Liver (tissue), 8 donors: ENCODE measurements at regions not wholly inside any gene's neighbourhood (a gene's known extent, or its start where the extent isn't known, plus 50 kb on each side); places are given as distances from the start of the nearest gene placed in this dataset.

Experiments
- DNase-seq: peaks from one replicate; pipeline ENCODE4 v3.0.0-alpha.2; 2017; ENCODE audit warnings: low spot score
- H3K27ac ChIP-seq, 2 donors: one replicate each; pipeline ENCODE4 v1.7.0; 2013; ENCODE audit warnings: inconsistent platforms in 2 of 2, low read length in 2 of 2, control low read depth in 1 of 2, low read depth in 1 of 2, mild to moderate bottlenecking in 1 of 2
- H3K27me3 ChIP-seq, 4 donors: one replicate each; pipeline versions ENCODE4 v1.6.1 to v1.7.0; 2013; ENCODE audit warnings: low read length in 3 of 4, inconsistent platforms in 1 of 4, mild to moderate bottlenecking in 1 of 4, moderate library complexity in 1 of 4; ENCODE audit not compliant: control insufficient read depth in 4 of 4, insufficient read depth in 4 of 4
- H3K36me3 ChIP-seq, 4 donors: one replicate each; pipeline versions ENCODE4 v1.6.1 to v1.7.0; 2013; ENCODE audit warnings: low read length in 3 of 4, mild to moderate bottlenecking in 3 of 4, low read depth in 1 of 4, moderate library complexity in 1 of 4; ENCODE audit not compliant: control insufficient read depth in 4 of 4, insufficient read depth in 3 of 4
- H3K4me1 ChIP-seq, 4 donors: one replicate each; pipeline versions ENCODE4 v1.6.1 to v1.7.0; 2013; ENCODE audit warnings: low read length in 3 of 4, mild to moderate bottlenecking in 3 of 4, moderate library complexity in 1 of 4; ENCODE audit not compliant: control insufficient read depth in 4 of 4, insufficient read depth in 4 of 4
- H3K4me3 ChIP-seq, 3 donors: one replicate each; pipeline versions ENCODE4 v1.6.1 to v1.7.0; 2013; ENCODE audit warnings: low read length in 3 of 3, control low read depth in 1 of 3, low read depth in 1 of 3, mild to moderate bottlenecking in 1 of 3
- H3K9ac ChIP-seq, 2 donors: one replicate each; pipeline ENCODE4 v1.7.0; 2013; ENCODE audit warnings: low read length in 2 of 2, mild to moderate bottlenecking in 2 of 2, moderate library complexity in 2 of 2, control low read depth in 1 of 2, low read depth in 1 of 2
- H3K9me3 ChIP-seq, 4 donors: one replicate each; pipeline versions ENCODE4 v1.6.1 to v1.7.0; 2013; ENCODE audit warnings: low read length in 3 of 4; ENCODE audit not compliant: control insufficient read depth in 4 of 4
- EGR1 ChIP-seq, 2 donors: IDR thresholded peaks; 2 replicates each; pipeline ENCODE4 v1.6.1; 2016 to 2018; ENCODE audit warnings: antibody characterized with exemption in 2 of 2, low read depth in 2 of 2
- FOXA1 ChIP-seq: IDR thresholded peaks from 2 replicates; pipeline ENCODE4 v1.6.1; 2016; ENCODE audit warnings: antibody characterized with exemption
- FOXA2 ChIP-seq: IDR thresholded peaks from 2 replicates; pipeline ENCODE4 v1.6.1; 2016; ENCODE audit warnings: antibody characterized with exemption
- GABPA ChIP-seq, 2 donors: IDR thresholded peaks in 1 of 2; conservative IDR thresholded peaks in 1 of 2; 2 replicates each; pipeline ENCODE4 v1.6.1; 2016; ENCODE audit warnings: antibody characterized with exemption in 2 of 2, mild to moderate bottlenecking in 1 of 2, moderate library complexity in 1 of 2
- HNF4A ChIP-seq, 2 donors: conservative IDR thresholded peaks; 2 replicates each; pipeline ENCODE4 v1.6.1; 2016; ENCODE audit warnings: antibody characterized with exemption in 2 of 2, mild to moderate bottlenecking in 2 of 2
- HNF4G ChIP-seq: IDR thresholded peaks from 2 replicates; pipeline ENCODE4 v1.6.1; 2016; ENCODE audit warnings: antibody characterized with exemption
- JUND ChIP-seq, 2 donors: IDR thresholded peaks; 2 replicates each; pipeline ENCODE4 v1.6.1; 2016; ENCODE audit warnings: antibody characterized with exemption in 2 of 2
- NR2F2 ChIP-seq: IDR thresholded peaks from 2 replicates; pipeline ENCODE4 v1.6.1; 2016; ENCODE audit warnings: antibody characterized with exemption
- RAD21 ChIP-seq, 2 donors: IDR thresholded peaks; 2 replicates each; pipeline ENCODE4 v1.6.1; 2016; ENCODE audit warnings: antibody characterized with exemption in 2 of 2, mild to moderate bottlenecking in 2 of 2
- RXRA ChIP-seq, 2 donors: IDR thresholded peaks; 2 replicates each; pipeline ENCODE4 v1.6.1; 2017 to 2018; ENCODE audit warnings: antibody characterized with exemption in 2 of 2, mild to moderate bottlenecking in 1 of 2
- SP1 ChIP-seq: IDR thresholded peaks from 2 replicates; pipeline ENCODE4 v1.6.1; 2018; ENCODE audit warnings: antibody characterized with exemption, mild to moderate bottlenecking
- TAF1 ChIP-seq: conservative IDR thresholded peaks from 2 replicates; pipeline ENCODE4 v1.6.1; 2016; ENCODE audit warnings: antibody characterized with exemption, mild to moderate bottlenecking
- YY1 ChIP-seq: IDR thresholded peaks from 2 replicates; pipeline ENCODE4 v1.6.1; 2016; ENCODE audit warnings: antibody characterized with exemption, mild to moderate bottlenecking
- WGBS: extraction: QIAGEN DNeasy Blood & Tissue Kit; methylation state at CpG from one replicate; pipeline ENCODE4 v1.1.7; 2013; 5-methylcytosine and 5-hydroxymethylcytosine counted together
- TF ChIP-seq, protein P1 (sequence below): IDR thresholded peaks from 2 replicates; pipeline ENCODE4 v1.6.1; 2016; ENCODE audit warnings: antibody characterized with exemption
- TF ChIP-seq, protein P2 (sequence below): IDR thresholded peaks from 2 replicates; pipeline ENCODE4 v1.6.1; 2016; ENCODE audit warnings: antibody characterized with exemption, mild to moderate bottlenecking
- TF ChIP-seq, protein P3 (sequence below): fragments of 150-350 bp; IDR thresholded peaks from 2 replicates; pipeline ENCODE4 v1.5.1; 2017; ENCODE audit warnings: improper control_type of control experiment, low read depth, low read length; ENCODE audit not compliant: missing input control
- TF ChIP-seq, protein P4 (sequence below): IDR thresholded peaks from 2 replicates; pipeline ENCODE4 v1.6.1; 2016; ENCODE audit warnings: antibody characterized with exemption
- TF ChIP-seq, protein P5 (sequence below): IDR thresholded peaks from 2 replicates; pipeline ENCODE4 v1.6.1; 2016; ENCODE audit warnings: antibody characterized with exemption
- donor health status: healthy.
- donor health status: healthy.
- donor health status: healthy.
- donor health status: healthy.
- donor health status: healthy.

DNA sequence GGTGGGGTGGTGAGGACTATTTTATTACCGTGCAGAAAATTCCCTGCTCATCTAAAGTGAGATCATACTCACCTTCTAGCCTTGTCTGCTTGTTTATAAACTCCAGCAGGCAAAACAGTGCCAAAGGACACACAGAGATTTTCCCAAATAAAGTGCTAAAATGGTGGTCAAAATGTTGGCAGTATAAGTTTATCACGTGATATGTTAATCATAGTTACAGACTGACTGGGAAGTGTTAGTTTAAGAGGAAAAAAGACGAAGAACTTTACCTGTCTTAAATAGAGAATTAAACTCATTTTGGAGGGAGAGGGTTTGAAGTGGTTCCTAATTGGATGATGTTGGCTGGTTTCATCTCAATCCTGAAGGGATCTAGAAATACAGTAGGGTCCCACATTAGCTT, 691.7 kb upstream of the FANCL start:
- no peak overlapping the region for H3K9ac ChIP-seq
- H3K9me3 ChIP-seq, result no peaks in the 10 kb centered on the region
- peaks cover 0 to 3% (median 0%) of the 10 kb centered on the region in 4 donors for H3K27me3 ChIP-seq
- WGBS, result 80% methylated on average over 3 of the region's 3 CpGs
- no peak overlapping the region for H3K4me3 ChIP-seq
- no peak for DNase-seq
- TF ChIP-seq, protein P1, sequence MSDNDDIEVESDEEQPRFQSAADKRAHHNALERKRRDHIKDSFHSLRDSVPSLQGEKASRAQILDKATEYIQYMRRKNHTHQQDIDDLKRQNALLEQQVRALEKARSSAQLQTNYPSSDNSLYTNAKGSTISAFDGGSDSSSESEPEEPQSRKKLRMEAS, result no peak
- TF ChIP-seq TAF1 (no peak), FOXA1 (no peak), GABPA (IDR thresholded peaks at IDR 0.05 in 1 of 2, conservative IDR thresholded peaks at IDR 0.05 in 1 of 2) (no peak), RAD21 (IDR thresholded peaks at IDR 0.05) (no peak)
- no peaks in the 10 kb centered on the region for H3K4me1 ChIP-seq
- no peak overlapping the region for H3K27ac ChIP-seq
- H3K36me3 ChIP-seq, result no peaks in the 10 kb centered on the region

DNA sequence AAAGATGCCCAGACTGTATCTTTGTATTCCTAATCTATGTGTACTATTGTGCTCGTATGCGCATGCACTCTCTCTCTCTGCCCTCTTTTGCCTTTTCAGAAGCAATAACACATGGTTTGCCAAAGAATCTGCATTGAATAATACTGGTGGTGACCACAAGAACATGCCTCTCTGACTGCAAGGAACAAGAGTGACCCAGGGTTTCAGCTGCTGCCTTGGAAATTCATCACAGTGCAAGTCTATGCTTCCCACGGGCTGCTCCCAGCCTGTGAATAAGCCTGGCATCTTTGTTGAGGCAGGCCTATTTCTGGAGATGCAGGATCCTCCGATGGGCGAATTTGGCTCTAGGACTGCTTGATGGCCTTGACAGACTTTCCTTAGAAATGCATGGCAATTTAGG, 689.4 kb upstream of the FANCL start:
- no peak for DNase-seq
- Histone ChIP-seq H3K27ac (no peak overlapping the region), H3K4me1 (peaks cover 0 to 3% (median 0%) of the 10 kb centered on the region in 4 donors), H3K9me3 (no peaks in the 10 kb centered on the region), H3K36me3 (no peaks in the 10 kb centered on the region), H3K4me3 (no peak overlapping the region), H3K27me3 (peaks cover 0 to 3% (median 0%) of the 10 kb centered on the region in 4 donors), H3K9ac (no peak overlapping the region)
- TF ChIP-seq FOXA2, result no peak
- no peak for TF ChIP-seq RXRA (IDR thresholded peaks at IDR 0.05)
- TF ChIP-seq YY1, result no peak
- no peak for TF ChIP-seq SP1
- TF ChIP-seq FOXA1, result no peak
- no peak for TF ChIP-seq HNF4A (conservative IDR thresholded peaks at IDR 0.05)
- TF ChIP-seq JUND (IDR thresholded peaks at IDR 0.05), result no peak
- no peak for TF ChIP-seq HNF4G
- TF ChIP-seq, protein P2, sequence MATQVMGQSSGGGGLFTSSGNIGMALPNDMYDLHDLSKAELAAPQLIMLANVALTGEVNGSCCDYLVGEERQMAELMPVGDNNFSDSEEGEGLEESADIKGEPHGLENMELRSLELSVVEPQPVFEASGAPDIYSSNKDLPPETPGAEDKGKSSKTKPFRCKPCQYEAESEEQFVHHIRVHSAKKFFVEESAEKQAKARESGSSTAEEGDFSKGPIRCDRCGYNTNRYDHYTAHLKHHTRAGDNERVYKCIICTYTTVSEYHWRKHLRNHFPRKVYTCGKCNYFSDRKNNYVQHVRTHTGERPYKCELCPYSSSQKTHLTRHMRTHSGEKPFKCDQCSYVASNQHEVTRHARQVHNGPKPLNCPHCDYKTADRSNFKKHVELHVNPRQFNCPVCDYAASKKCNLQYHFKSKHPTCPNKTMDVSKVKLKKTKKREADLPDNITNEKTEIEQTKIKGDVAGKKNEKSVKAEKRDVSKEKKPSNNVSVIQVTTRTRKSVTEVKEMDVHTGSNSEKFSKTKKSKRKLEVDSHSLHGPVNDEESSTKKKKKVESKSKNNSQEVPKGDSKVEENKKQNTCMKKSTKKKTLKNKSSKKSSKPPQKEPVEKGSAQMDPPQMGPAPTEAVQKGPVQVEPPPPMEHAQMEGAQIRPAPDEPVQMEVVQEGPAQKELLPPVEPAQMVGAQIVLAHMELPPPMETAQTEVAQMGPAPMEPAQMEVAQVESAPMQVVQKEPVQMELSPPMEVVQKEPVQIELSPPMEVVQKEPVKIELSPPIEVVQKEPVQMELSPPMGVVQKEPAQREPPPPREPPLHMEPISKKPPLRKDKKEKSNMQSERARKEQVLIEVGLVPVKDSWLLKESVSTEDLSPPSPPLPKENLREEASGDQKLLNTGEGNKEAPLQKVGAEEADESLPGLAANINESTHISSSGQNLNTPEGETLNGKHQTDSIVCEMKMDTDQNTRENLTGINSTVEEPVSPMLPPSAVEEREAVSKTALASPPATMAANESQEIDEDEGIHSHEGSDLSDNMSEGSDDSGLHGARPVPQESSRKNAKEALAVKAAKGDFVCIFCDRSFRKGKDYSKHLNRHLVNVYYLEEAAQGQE, result no peak
- no peak for TF ChIP-seq NR2F2
- TF ChIP-seq GABPA (IDR thresholded peaks at IDR 0.05 in 1 of 2, conservative IDR thresholded peaks at IDR 0.05 in 1 of 2), result no peak
- TF ChIP-seq, protein P3, sequence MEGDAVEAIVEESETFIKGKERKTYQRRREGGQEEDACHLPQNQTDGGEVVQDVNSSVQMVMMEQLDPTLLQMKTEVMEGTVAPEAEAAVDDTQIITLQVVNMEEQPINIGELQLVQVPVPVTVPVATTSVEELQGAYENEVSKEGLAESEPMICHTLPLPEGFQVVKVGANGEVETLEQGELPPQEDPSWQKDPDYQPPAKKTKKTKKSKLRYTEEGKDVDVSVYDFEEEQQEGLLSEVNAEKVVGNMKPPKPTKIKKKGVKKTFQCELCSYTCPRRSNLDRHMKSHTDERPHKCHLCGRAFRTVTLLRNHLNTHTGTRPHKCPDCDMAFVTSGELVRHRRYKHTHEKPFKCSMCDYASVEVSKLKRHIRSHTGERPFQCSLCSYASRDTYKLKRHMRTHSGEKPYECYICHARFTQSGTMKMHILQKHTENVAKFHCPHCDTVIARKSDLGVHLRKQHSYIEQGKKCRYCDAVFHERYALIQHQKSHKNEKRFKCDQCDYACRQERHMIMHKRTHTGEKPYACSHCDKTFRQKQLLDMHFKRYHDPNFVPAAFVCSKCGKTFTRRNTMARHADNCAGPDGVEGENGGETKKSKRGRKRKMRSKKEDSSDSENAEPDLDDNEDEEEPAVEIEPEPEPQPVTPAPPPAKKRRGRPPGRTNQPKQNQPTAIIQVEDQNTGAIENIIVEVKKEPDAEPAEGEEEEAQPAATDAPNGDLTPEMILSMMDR, result no peak
- TF ChIP-seq, protein P4, sequence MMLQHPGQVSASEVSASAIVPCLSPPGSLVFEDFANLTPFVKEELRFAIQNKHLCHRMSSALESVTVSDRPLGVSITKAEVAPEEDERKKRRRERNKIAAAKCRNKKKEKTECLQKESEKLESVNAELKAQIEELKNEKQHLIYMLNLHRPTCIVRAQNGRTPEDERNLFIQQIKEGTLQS, result no peak
- TF ChIP-seq, protein P5, sequence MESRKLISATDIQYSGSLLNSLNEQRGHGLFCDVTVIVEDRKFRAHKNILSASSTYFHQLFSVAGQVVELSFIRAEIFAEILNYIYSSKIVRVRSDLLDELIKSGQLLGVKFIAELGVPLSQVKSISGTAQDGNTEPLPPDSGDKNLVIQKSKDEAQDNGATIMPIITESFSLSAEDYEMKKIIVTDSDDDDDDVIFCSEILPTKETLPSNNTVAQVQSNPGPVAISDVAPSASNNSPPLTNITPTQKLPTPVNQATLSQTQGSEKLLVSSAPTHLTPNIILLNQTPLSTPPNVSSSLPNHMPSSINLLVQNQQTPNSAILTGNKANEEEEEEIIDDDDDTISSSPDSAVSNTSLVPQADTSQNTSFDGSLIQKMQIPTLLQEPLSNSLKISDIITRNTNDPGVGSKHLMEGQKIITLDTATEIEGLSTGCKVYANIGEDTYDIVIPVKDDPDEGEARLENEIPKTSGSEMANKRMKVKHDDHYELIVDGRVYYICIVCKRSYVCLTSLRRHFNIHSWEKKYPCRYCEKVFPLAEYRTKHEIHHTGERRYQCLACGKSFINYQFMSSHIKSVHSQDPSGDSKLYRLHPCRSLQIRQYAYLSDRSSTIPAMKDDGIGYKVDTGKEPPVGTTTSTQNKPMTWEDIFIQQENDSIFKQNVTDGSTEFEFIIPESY, result no peak
- TF ChIP-seq EGR1 (IDR thresholded peaks at IDR 0.05; ENCODE audit: low read depth in 2 of 2), result no peak
- no peak for TF ChIP-seq TAF1
- 89% methylated on average over 5 of the region's 5 CpGs for WGBS
